Lower leg skin (tissue), 4 donors: ENCODE measurements at regions not wholly inside any gene's neighbourhood (a gene's known extent, or its start where the extent isn't known, plus 50 kb on each side); places are given as distances from the start of the nearest gene placed in this dataset.

Source experiments
- DNase-seq, 2 donors: peaks; one replicate each; pipeline ENCODE4 v3.0.0-alpha.2; 2019; ENCODE audit warnings: low spot score in 2 of 2
- H3K4me3 ChIP-seq: fragments of 200-600 bp; sonication (generic); 2 replicates; pipeline ENCODE4 v1.5.1; 2017; ENCODE audit warnings: mild to moderate bottlenecking, low read depth; ENCODE audit not compliant: poor library complexity, severe bottlenecking
- POLR2A ChIP-seq, 2 donors: fragments of 450-650 bp; IDR thresholded peaks; one replicate each; pipeline ENCODE4 v1.6.1; 2016 to 2017; ENCODE audit warnings: antibody characterized with exemption in 2 of 2, mild to moderate bottlenecking in 1 of 2, moderate library complexity in 1 of 2
- WGBS, 2 donors: methylation state at CpG; one replicate each; pipeline ENCODE4 v1.1.5; 2018; 5-methylcytosine and 5-hydroxymethylcytosine counted together
- intact Hi-C: fragments of 100-400 bp; cut with DNase I; formaldehyde crosslinking; loops from one replicate; pipeline ENCODE4 v1.15.0; 2023; ENCODE audit warnings: low total_unique reads
- TF ChIP-seq, protein P1 (sequence below), 3 donors: fragments of 450-650 bp; IDR thresholded peaks; one replicate each; pipeline ENCODE4 v1.5.1; 2016; ENCODE audit warnings: antibody characterized with exemption in 3 of 3, mild to moderate bottlenecking in 3 of 3, moderate library complexity in 2 of 3

- DNase-seq: no peak
- 47 to 53% methylated on average over 1 of the region's 1 CpG for WGBS, 2 donors
- no peak overlapping the region for H3K4me3 ChIP-seq
- intact Hi-C loops: no loop called here
- TF ChIP-seq, protein P1, sequence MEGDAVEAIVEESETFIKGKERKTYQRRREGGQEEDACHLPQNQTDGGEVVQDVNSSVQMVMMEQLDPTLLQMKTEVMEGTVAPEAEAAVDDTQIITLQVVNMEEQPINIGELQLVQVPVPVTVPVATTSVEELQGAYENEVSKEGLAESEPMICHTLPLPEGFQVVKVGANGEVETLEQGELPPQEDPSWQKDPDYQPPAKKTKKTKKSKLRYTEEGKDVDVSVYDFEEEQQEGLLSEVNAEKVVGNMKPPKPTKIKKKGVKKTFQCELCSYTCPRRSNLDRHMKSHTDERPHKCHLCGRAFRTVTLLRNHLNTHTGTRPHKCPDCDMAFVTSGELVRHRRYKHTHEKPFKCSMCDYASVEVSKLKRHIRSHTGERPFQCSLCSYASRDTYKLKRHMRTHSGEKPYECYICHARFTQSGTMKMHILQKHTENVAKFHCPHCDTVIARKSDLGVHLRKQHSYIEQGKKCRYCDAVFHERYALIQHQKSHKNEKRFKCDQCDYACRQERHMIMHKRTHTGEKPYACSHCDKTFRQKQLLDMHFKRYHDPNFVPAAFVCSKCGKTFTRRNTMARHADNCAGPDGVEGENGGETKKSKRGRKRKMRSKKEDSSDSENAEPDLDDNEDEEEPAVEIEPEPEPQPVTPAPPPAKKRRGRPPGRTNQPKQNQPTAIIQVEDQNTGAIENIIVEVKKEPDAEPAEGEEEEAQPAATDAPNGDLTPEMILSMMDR (IDR thresholded peaks at IDR 0.05): no peak
- no peak for TF ChIP-seq POLR2A (IDR thresholded peaks at IDR 0.05)
These were observed 490.1 kb upstream of the ATP11B start for GRCh38 chr3:182303169-182303568.

DNA sequence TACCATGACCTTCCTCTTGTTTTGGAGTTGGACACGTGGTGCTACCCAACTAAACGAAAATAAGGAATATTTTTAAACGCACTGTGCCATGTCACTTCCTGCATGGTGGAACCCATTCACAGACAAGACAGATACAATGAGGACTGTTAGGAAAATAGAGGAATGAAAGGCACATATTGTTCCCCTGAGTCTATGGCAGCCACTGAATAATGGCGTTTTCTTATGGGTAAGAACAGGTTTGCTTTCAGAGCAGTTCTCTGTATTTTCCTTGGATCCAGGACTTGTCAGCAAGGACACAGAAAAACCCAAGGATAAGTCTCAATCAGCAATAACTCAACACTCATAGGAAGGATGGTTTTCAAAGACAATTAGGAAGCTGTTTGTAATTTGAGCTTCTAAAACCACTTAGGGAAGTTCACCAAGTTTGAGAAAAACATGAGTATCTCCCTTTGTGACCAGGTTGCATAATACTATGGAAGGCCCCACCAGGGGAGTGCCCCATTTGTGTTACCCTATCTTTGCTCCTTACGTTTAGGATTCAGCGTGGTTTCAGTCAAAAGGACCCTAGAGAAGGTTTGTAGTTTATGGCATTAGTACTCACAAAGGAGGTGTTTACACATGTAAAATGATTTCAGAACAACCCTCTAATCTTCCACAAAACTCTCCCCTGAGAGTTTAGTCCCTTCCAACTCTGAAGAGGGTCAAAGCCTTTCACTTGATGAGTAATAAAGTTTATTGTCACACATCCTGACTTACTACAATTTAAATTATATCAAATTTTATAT, 487.2 kb upstream of the ATP11B start:
- no peak for DNase-seq
- intact Hi-C loops: no loop called here
- TF ChIP-seq POLR2A (IDR thresholded peaks at IDR 0.05): no peak
- TF ChIP-seq, protein P1 (IDR thresholded peaks at IDR 0.05): no peak
- 78 to 82% methylated on average over 6 of the region's 6 CpGs for WGBS, 2 donors
- H3K4me3 ChIP-seq: no peak overlapping the region

GRCh38 chr3:182308328-182308727, 485.0 kb upstream of the ATP11B start:
- DNase-seq: no peak
- H3K4me3 ChIP-seq: no peak overlapping the region
- TF ChIP-seq, protein P1 (IDR thresholded peaks at IDR 0.05): no peak
- TF ChIP-seq POLR2A (IDR thresholded peaks at IDR 0.05): no peak
- WGBS, 2 donors: 62 to 81% methylated on average over 1 of the region's 1 CpG
- intact Hi-C loops: no loop called here

- no peak for DNase-seq
- intact Hi-C loops: no loop called here
- H3K4me3 ChIP-seq: no peak overlapping the region
- TF ChIP-seq, protein P1 (IDR thresholded peaks at IDR 0.05): no peak
- no peak for TF ChIP-seq POLR2A (IDR thresholded peaks at IDR 0.05)
- 28 to 60% methylated on average over 2 of the region's 2 CpGs for WGBS, 2 donors
These were observed 484.2 kb upstream of the ATP11B start for GRCh38 chr3:182309120-182309519.

DNA sequence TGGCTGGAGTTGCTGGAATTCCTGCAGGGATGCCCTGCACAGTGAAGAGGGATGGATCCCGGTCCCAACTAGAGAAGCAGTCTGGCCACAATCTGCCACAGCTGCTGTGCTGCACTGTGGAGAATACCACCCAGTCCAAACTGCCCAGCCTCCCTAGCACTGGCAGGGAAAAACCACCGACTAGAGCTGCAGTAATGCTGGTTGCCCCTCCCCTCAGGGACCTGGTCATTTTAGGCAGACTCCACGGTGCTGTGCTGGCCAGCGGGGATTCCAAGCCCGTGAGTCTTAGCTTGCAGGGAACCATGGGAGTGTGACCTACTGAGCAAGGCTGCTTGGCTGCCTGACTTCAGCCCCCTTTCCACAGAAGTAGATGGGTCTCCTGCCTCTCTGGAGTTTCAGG, 478.0 kb upstream of the ATP11B start:
- intact Hi-C loops: no loop called here
- 75 to 82% methylated on average over 5 of the region's 5 CpGs for WGBS, 2 donors
- no peak overlapping the region for H3K4me3 ChIP-seq
- DNase-seq: no peak
- TF ChIP-seq, protein P1 (IDR thresholded peaks at IDR 0.05): no peak
- TF ChIP-seq POLR2A (IDR thresholded peaks at IDR 0.05): no peak
